ENCODE measurements at regions not wholly inside any gene's neighbourhood (a gene's known extent, or its start where the extent isn't known, plus 50 kb on each side); places are given as distances from the start of the nearest gene placed in this dataset.

- no peak for DNase-seq
Observed at GRCh38 chr15:98484914-98485313, 163.4 kb upstream of the IGF1R start.

- no peak for DNase-seq
Observed at GRCh38 chr15:98485451-98485850, 162.9 kb upstream of the IGF1R start.

DNA sequence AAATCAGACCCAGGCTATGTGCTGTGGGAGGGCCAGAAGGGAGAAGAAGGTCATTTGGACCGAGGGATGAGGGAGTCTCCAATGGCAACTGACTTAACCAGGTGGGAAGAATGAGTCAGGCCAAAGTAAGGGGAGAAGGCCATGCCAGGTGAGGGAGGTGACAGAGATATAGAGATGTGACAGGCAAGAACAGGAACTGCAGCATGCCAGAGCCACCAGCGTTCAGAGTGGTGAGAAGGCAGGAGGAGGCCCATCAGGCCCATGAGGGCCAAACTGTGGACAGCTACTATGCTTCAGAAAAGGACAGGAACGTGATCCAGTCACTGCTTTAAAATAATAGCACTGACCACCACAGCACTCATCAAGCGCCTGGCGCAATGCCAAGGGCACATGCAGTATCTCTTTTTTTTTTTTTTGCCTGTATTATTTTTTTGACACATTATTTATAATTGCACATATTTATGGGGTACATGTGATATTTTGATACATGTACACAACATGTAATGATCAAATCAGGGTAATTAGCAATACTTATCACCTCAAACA is 154.3 kb upstream of the IGF1R start:
- DNase-seq = no peak

DNA sequence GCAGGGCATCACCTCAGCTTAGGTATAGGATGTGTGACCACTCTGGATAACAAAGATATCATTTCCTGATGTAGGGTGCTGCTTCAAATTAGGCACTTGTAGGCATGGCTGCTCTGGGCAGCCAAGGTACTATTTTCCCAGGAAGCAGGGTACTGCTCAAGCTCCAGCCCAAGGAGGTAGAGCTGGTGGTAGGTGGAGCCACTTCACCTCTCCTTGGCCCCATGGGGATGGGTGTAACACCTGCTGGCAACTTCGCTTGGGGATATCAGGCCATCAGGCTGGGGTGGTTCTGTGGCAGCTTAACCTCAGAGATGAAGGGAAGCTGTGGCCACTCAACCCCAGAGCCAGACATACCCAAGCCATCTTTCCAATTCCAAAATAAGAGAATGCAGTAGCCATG is 147.1 kb upstream of the IGF1R start:
- DNase-seq = no peak

- DNase-seq = no peak
Observed at GRCh38 chr15:98501632-98502031, 146.7 kb upstream of the IGF1R start.

GRCh38 chr15:98503970-98504369 is 144.4 kb upstream of the IGF1R start:
- no peak for DNase-seq

DNA sequence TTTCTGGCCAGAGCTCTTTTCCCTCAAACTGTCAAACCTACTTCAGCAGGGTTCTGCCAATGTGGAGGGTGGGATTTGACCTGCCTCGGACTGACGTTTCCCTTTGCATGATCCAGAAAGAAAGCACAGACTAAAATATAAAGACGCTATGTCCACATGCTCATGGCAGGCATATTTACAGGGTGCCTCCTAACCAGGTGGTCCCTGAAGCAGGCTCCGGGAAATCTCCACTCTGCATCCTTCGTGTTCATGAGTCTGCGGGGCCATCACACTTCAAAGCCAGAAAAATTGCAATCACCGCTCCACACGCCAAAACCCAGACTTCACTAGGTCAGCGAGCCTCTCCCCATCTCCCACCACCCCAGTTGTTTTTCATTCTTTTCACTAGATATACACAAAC is 143.3 kb upstream of the IGF1R start:
- DNase-seq = no peak

GRCh38 chr15:98505611-98506031 is 142.7 kb upstream of the IGF1R start:
- DNase-seq = no peak

DNA sequence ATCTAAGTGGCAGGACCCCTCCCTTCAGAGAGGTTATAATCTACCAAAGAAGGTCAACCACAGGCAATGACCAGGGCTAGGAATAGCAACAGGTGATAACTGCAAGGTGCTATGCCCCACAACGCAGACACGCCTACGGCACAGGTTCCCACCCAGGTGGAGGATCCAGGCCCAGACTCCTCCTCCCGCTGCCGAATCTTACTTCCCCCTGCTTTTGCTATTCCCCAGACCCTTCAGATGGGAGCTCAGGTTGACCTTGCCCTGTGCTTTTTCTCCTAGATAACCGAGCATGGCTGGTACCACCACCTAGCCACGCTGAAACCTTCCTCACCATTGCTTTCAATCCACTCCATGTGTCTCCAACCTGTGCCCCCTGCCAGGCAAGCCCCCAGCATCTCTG is 142.2 kb upstream of the IGF1R start:
- DNase-seq = no peak

DNA sequence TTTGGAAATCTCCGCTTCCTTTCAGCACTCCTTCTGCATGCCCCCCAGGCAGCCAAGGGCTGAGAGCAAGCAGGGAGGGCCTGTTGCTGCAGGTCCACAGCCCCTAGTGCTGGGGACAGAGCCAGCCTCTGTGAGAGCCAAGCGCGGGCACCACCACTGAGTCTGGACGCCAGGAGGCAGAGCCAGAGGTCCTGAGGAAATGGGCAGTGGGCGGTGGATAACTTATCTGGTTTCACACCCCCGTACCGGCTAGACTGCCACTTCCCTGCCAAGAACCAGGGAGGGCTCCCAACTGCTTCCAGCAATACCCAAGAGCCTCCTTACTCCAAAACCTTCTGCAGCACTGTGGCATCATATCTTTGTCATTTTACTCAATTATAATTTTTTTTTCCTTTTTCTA is 141.6 kb upstream of the IGF1R start:
- no peak for DNase-seq

GRCh38 chr15:98513428-98513986 is 134.8 kb upstream of the IGF1R start:
- DNase-seq = no peak

- no peak for DNase-seq
Observed at GRCh38 chr15:98514034-98514622, 134.2 kb upstream of the IGF1R start.

- peak; percentile 82 for DNase-seq
Observed at GRCh38 chr15:98518823-98519561, 129.3 kb upstream of the IGF1R start.

DNA sequence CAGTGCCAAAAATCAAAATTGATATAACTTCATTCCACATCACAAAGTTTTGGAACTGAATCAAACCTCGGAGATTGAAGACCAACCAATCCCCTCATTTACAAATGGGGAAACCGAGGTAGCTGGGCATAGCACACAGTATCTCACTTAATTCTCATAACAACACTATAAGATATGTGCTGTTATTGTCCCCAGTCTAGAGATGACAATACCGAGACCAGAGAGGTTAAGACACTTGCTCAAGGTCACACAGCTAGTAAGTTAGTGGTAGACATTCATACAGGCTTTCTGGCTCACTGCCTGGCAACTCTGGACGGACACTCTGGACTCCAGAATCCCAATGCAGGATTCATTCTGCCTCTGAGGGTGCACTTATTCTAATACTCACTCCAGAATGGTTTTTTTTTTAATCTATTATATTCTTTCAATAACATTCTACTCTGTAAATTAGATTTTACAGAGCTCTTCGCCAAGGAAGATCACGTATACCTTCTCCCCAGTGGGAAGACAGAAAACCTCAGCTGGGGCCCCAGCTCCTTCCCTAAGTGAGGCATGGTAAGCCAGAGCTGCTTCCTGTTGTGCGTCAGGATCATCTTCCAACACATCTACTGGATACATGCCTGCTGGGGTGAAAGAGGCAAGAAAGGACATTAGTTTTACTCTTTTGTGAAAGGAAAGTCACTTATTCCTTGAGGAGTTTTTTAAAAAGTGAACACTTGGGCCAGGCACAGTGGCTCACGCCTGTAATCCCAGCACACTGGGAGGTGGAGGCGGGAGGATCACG is 128.4 kb upstream of the IGF1R start:
- DNase-seq = no peak

GRCh38 chr15:98522127-98522526 is 126.2 kb upstream of the IGF1R start:
- DNase-seq = no peak

- no peak for DNase-seq
Observed at GRCh38 chr15:98523912-98524662, 124.3 kb upstream of the IGF1R start.

GRCh38 chr15:98524838-98525660 is 123.3 kb upstream of the IGF1R start:
- DNase-seq = no peak

DNA sequence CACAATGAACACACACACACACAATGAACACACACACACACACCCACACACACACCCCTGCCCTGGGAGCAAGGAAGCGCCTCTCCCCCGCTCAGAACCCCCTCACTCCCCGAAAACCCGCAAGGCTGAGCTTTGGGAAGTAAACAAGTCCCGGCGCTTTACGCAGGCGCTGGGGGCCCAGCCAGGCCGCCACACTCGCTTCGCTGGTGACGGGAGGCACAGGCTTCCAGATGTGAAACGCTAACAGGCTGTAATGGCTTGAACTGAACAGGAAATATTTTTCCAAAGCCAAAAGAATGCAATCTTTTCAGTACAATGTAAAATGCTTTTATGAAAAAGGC is 122.7 kb upstream of the IGF1R start:
- no peak for DNase-seq

GRCh38 chr15:98526094-98526493 is 122.2 kb upstream of the IGF1R start:
- DNase-seq = no peak

DNA sequence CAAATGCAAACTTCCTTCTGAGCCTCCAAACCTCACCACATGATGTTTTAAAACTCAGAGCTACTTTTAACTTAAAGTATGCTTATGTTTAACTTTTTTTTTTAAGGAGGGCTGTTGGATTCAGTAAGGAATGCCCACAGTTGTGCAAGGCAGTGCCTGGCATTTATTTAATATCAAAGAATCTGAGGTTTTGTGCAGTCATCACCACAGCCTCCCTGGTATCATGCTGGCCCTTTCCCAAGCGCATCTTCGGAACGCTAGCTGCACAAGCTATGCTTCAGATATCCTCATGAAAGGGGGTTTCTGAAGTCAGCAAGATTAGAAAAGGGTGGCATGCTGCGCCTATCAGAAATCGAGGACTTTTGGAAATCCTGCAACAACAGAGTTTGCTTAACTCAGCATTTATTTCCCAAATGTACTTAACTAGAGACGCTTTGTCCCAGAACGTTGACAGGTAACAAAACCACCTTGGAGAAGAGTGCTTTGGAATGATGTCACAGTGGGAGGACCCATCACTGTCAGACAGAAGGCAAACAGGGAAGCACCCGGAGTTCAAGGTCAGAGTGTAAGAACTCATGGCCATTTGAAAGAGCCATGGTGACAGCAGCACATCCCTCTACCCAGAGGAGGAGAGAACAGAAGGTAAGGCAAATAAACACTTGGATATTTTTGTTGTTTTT is 120.2 kb upstream of the IGF1R start:
- no peak for DNase-seq
